Caki2 (cell line): ENCODE measurements at regions not wholly inside any gene's neighbourhood (a gene's known extent, or its start where the extent isn't known, plus 50 kb on each side); places are given as distances from the start of the nearest gene placed in this dataset.

Source experiments
- DNase-seq: peaks from one replicate; pipeline ENCODE4 v3.0.0-alpha.2; 2015; ENCODE audit warnings: low read depth
- in situ Hi-C: cut with HindIII; loops from 2 replicates; pipeline ENCODE4 v1.10.0; 2016; ENCODE audit warnings: low sequenced_read_pairs, low pct_unique_long_range_greater_than_20kb, mixed read lengths

- in situ Hi-C loops = no loop called here
- no peak for DNase-seq
Measured at GRCh38 chr13:68375004-68375403, 1144.9 kb upstream of the PCDH9 start.

- in situ Hi-C loops = no loop called here
Measured at GRCh38 chr13:68369739-68370138, 1139.6 kb upstream of the PCDH9 start.

GRCh38 chr13:68368922-68369321, 1138.8 kb upstream of the PCDH9 start:
- DNase-seq = no peak
- in situ Hi-C loops = no loop called here

More at GRCh38 chr13:68369739-68370138, 1139.6 kb upstream of the PCDH9 start:
- DNase-seq = peak; percentile 73

GRCh38 chr13:68359105-68359504, 1129.0 kb upstream of the PCDH9 start:
- in situ Hi-C loops = no loop called here
- DNase-seq = no peak

GRCh38 chr13:68358294-68358705, 1128.2 kb upstream of the PCDH9 start:
- DNase-seq = no peak
- in situ Hi-C loops = no loop called here

GRCh38 chr13:68350554-68350953, 1120.4 kb upstream of the PCDH9 start:
- DNase-seq = no peak
- in situ Hi-C loops = no loop called here

- in situ Hi-C loops = no loop called here
- DNase-seq = no peak
Measured at GRCh38 chr13:68347220-68347619, 1117.1 kb upstream of the PCDH9 start.

GRCh38 chr13:68345963-68346531, 1115.9 kb upstream of the PCDH9 start:
- DNase-seq = no peak
- in situ Hi-C loops = no loop called here

- no peak for DNase-seq
- in situ Hi-C loops = no loop called here
Measured at GRCh38 chr13:68323124-68323523, 1093.0 kb upstream of the PCDH9 start.

GRCh38 chr13:68319384-68319783, 1089.2 kb upstream of the PCDH9 start:
- in situ Hi-C loops = no loop called here
- no peak for DNase-seq

- peak; percentile 15 for DNase-seq
- in situ Hi-C loops = no loop called here
Measured at GRCh38 chr13:68304286-68304893, 1074.3 kb upstream of the PCDH9 start.

- no peak for DNase-seq
- in situ Hi-C loops = no loop called here
Measured at GRCh38 chr13:68293631-68294030, 1063.5 kb upstream of the PCDH9 start.

GRCh38 chr13:68292601-68293000, 1062.5 kb upstream of the PCDH9 start:
- in situ Hi-C loops = no loop called here
- DNase-seq = no peak

GRCh38 chr13:68291595-68291994, 1061.5 kb upstream of the PCDH9 start:
- in situ Hi-C loops = no loop called here

GRCh38 chr13:68275758-68276157, 1045.6 kb upstream of the PCDH9 start:
- DNase-seq = no peak
- in situ Hi-C loops = no loop called here

More at GRCh38 chr13:68291595-68291994, 1061.5 kb upstream of the PCDH9 start:
- DNase-seq = no peak

- DNase-seq = no peak
- in situ Hi-C loops = no loop called here
Measured at GRCh38 chr13:68272652-68273051, 1042.5 kb upstream of the PCDH9 start.

- no peak for DNase-seq
- in situ Hi-C loops = no loop called here
Measured at GRCh38 chr13:68264692-68265091, 1034.6 kb upstream of the PCDH9 start.

GRCh38 chr13:68261105-68261504, 1031.0 kb upstream of the PCDH9 start:
- in situ Hi-C loops = no loop called here

GRCh38 chr13:68257111-68257842, 1027.1 kb upstream of the PCDH9 start:
- DNase-seq = no peak
- in situ Hi-C loops = no loop called here

More at GRCh38 chr13:68261105-68261504, 1031.0 kb upstream of the PCDH9 start:
- no peak for DNase-seq

GRCh38 chr13:68254151-68254550, 1024.0 kb upstream of the PCDH9 start:
- in situ Hi-C loops = no loop called here
- no peak for DNase-seq
